ENCODE measurements at regions not wholly inside any gene's neighbourhood (a gene's known extent, or its start where the extent isn't known, plus 50 kb on each side); places are given as distances from the start of the nearest gene placed in this dataset.
"Not testable (repeated sequence)": the region's sequence is repeated elsewhere in the genome, so short reads cannot be mapped to it uniquely, and the experiment has no call there.

- not testable (repeated sequence) for H3K4me3 Mint-ChIP-seq, H3K4me1 Mint-ChIP-seq, H3K27ac Mint-ChIP-seq, ATAC-seq, H3K9me3 Mint-ChIP-seq, H3K27me3 Mint-ChIP-seq, H3K36me3 Mint-ChIP-seq
These were observed 4214.8 kb upstream of the OR11H1 start for GRCh38 chr22:11313040-11313759.

- H3K4me3 Mint-ChIP-seq, H3K9me3 Mint-ChIP-seq, H3K4me1 Mint-ChIP-seq, H3K36me3 Mint-ChIP-seq, H3K27ac Mint-ChIP-seq, H3K27me3 Mint-ChIP-seq, ATAC-seq: not testable (repeated sequence)
These were observed 4209.4 kb upstream of the OR11H1 start for GRCh38 chr22:11318633-11319032.

DNA sequence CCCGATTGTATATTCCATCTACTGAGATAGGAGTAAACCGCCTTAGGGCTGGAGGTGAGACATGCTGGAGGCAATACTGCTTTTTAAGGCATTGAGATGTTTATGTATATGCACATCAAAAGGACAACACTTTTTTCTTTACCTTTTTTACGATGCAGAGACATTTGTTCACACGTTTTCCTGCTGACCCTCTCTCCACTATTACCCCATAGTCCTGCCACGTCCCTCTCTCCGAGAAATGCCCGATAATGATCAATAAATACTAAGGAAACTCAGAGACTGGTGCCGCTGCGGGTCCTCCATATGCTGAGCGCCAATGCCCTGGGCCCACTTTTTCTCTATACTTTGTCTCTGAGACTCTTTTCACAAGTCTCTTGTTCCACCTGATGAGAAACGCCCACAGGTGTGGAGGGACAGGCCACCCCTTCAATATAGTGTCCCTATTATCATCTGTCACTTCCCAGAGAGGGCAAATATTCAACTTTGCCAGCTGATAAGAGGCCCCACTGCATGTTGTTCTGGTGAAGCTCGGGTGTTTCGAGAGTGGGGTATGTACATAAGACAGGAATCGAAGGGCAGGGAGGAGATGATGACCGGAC, 4203.5 kb upstream of the OR11H1 start:
- H3K36me3 Mint-ChIP-seq, H3K4me3 Mint-ChIP-seq, H3K27me3 Mint-ChIP-seq, H3K27ac Mint-ChIP-seq, ATAC-seq, H3K4me1 Mint-ChIP-seq: not testable (repeated sequence)
- H3K9me3 Mint-ChIP-seq = peaks cover 21% of the 10 kb centered on the region

DNA sequence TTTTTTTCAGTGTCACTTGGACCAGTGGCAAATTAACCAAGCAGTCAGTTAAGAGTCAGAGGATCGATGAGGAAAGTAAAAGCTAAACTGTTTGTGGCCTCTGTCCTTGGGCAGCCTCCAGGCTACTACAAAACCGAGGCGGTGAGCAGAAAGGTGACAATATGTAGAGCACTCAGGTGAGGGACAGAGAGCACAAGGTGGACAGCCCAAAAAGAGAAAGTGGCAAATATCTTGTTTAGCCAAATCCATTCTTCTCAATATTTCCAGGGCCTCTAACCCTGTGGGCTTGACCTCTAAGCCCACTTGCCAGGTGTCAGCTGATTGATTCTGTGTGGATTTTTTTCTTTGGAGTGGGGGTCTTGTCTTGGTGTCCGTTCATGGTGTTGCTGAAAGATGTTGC, 4202.2 kb upstream of the OR11H1 start:
- Mint-ChIP-seq H3K27ac (no peak overlapping the region), H3K4me1 (no peaks in the 10 kb centered on the region), H3K9me3 (peaks cover 21% of the 10 kb centered on the region), H3K36me3 (no peaks in the 10 kb centered on the region), H3K27me3 (no peaks in the 10 kb centered on the region), H3K4me3 (no peak overlapping the region)
- ATAC-seq = no peak

- H3K36me3 Mint-ChIP-seq, H3K4me3 Mint-ChIP-seq, H3K4me1 Mint-ChIP-seq, H3K27me3 Mint-ChIP-seq, H3K27ac Mint-ChIP-seq, ATAC-seq: not testable (repeated sequence)
- H3K9me3 Mint-ChIP-seq = peaks cover 30% of the 10 kb centered on the region
These were observed 4186.5 kb upstream of the OR11H1 start for GRCh38 chr22:11341387-11342068.

DNA sequence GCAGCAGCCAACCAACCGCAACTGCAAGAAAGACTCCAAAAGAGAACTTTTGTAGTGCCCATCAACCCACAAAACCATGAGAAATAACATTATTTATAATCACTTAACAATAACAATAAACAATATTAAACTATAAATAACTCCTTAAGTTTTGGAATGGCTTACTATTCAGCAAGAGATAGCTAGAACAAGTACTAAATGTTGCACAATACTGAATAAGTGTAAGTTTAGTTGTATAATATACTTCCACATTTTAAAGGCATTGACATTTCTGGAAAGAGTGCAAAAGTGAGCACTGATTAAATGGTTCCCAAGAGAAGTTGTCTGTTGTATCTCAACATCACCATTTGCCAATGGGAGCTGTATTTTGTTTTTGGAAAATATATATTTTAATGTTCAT, 4176.8 kb upstream of the OR11H1 start:
- not testable (repeated sequence) for H3K4me3 Mint-ChIP-seq, H3K27me3 Mint-ChIP-seq, H3K4me1 Mint-ChIP-seq, ATAC-seq, H3K9me3 Mint-ChIP-seq, H3K27ac Mint-ChIP-seq, H3K36me3 Mint-ChIP-seq

DNA sequence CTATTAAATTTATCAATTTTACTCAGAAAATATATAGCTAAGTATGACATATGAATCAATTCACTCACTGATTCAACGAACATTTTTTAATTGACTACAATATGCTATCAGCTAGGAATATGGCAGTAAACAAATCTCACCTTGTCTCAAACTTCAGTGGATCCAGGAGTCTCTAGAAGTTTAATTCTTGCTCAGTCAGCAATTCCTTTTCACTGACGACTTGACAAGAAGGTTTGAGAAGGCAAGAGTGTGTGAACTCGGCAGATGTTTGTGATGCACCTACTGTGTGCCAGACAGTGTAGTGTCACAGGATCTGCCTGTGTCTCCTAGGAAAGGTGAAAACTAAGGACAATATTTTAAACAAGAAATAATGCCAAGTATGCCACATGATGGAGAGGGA, 4175.7 kb upstream of the OR11H1 start:
- ATAC-seq, H3K36me3 Mint-ChIP-seq, H3K27me3 Mint-ChIP-seq, H3K4me3 Mint-ChIP-seq, H3K27ac Mint-ChIP-seq, H3K4me1 Mint-ChIP-seq: not testable (repeated sequence)
- peaks cover 11% of the 10 kb centered on the region for H3K9me3 Mint-ChIP-seq

GRCh38 chr22:11360632-11361031, 4167.4 kb upstream of the OR11H1 start:
- Mint-ChIP-seq H3K36me3 (no peaks in the 10 kb centered on the region), H3K9me3 (peaks cover 12% of the 10 kb centered on the region), H3K27me3 (no peaks in the 10 kb centered on the region), H3K4me1 (no peaks in the 10 kb centered on the region), H3K4me3 (no peak overlapping the region), H3K27ac (no peak overlapping the region)
- peak; percentile 54 for ATAC-seq

DNA sequence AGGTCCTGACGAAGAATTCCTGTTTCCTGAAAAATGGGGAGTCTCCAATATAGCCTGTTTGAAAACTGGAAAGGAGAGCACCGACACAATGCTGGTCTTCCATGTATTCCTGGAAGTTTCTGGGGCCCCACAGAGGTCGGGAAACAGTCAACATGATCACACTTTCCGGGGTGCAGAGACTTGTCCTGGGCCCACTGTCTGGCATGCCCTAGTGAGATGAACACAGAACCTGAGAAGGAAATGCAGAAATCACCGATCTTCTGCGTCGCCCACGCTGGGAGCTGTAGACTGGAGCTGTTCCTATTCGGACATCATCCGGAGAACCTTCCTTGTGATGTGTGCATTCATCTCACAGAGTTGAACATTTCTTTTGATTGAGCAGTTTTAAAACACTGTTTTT, 4166.5 kb upstream of the OR11H1 start:
- H3K4me1 Mint-ChIP-seq, H3K27ac Mint-ChIP-seq, H3K36me3 Mint-ChIP-seq, H3K27me3 Mint-ChIP-seq, H3K4me3 Mint-ChIP-seq, ATAC-seq: not testable (repeated sequence)
- H3K9me3 Mint-ChIP-seq = peaks cover 10% of the 10 kb centered on the region

DNA sequence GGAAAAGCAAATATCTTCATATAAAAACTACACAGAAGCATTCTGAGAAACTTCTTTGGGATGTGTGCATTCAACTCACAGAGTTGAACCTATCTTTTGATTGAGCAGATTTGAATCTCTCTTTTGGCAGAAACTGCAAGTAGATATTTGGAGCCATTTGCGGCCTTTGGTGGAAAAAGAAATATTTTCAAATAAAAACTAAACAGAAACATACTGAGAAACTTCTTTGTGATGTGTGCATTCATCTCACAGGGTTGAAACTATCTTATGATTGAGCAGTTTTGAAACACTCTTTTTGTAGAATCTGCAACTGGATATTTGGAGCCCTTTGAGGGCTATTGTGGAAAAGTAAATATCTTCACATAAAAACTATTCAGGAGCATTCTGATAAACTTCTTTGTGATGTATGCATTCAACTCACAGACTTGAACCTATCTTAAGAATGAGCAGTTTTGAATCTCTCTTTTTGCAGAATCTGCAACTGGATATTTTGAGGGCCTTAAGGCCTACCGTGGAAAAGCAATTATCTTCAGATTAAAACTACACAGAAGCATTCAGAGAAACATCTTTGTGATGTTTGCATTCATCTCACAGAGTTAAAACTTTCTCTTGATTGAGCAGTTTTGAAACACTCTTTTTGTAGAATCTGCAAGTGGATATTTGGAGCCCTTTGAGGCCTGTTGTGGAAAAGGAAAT, 4158.2 kb upstream of the OR11H1 start:
- not testable (repeated sequence) for H3K4me3 Mint-ChIP-seq, H3K36me3 Mint-ChIP-seq, H3K9me3 Mint-ChIP-seq, H3K4me1 Mint-ChIP-seq, ATAC-seq, H3K27ac Mint-ChIP-seq, H3K27me3 Mint-ChIP-seq

GRCh38 chr22:11370311-11370710, 4157.7 kb upstream of the OR11H1 start:
- H3K27ac Mint-ChIP-seq, H3K27me3 Mint-ChIP-seq, H3K36me3 Mint-ChIP-seq, H3K9me3 Mint-ChIP-seq, H3K4me3 Mint-ChIP-seq, H3K4me1 Mint-ChIP-seq: not testable (repeated sequence)
- ATAC-seq = peak; percentile 56
